ENCODE measurements at regions not wholly inside any gene's neighbourhood (a gene's known extent, or its start where the extent isn't known, plus 50 kb on each side); places are given as distances from the start of the nearest gene placed in this dataset.

DNA sequence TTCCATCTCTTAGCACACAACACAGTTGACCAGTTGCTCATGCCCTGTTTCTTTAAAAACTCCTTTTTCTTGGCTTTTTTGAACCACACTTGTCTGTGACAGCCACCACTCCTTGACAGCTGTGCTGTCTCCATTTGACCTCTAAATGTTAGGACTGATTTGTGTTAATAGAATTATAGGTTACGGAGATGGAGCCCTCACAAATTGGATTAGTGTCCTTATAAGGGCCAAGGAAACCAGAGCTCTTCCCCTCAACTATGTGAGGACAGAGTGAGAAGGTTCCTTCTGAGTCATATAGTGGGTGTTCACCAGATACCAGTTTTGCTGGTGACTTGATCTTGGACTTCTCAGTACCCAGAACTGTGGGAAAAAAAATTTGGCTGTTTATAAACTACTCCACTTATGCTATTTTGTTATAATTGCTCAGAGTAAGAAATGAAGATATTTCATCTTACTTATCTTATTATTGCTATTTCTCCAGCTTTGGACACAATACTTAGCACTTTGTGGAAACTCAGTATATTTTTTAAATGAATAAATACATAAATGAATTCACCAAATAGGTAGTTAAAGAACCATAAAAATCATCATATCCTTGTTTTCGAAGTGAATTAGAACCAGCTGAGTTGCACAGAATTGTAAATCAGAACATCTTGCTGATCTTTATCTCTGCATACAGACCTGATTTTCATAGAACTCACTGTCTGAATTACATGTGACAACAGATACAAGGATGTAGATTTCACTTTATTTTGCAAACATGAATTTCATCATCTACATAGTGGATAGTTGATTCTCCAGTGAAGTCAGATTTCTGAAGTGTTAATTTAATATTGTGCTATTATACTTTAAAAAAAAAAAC is 598.5 kb upstream of the IRAK1BP1 start:
- Histone ChIP-seq H3K4me1 (no peaks in the 10 kb centered on the region), H3K4me3 (no peak overlapping the region), H3K27me3 (no peaks in the 10 kb centered on the region), H3K9me3 (no peaks in the 10 kb centered on the region), H3K27ac (no peak overlapping the region), H3K36me3 (no peaks in the 10 kb centered on the region)
- no peak for TF ChIP-seq POLR2A (IDR thresholded peaks at IDR 0.05)
- TF ChIP-seq, protein P1, sequence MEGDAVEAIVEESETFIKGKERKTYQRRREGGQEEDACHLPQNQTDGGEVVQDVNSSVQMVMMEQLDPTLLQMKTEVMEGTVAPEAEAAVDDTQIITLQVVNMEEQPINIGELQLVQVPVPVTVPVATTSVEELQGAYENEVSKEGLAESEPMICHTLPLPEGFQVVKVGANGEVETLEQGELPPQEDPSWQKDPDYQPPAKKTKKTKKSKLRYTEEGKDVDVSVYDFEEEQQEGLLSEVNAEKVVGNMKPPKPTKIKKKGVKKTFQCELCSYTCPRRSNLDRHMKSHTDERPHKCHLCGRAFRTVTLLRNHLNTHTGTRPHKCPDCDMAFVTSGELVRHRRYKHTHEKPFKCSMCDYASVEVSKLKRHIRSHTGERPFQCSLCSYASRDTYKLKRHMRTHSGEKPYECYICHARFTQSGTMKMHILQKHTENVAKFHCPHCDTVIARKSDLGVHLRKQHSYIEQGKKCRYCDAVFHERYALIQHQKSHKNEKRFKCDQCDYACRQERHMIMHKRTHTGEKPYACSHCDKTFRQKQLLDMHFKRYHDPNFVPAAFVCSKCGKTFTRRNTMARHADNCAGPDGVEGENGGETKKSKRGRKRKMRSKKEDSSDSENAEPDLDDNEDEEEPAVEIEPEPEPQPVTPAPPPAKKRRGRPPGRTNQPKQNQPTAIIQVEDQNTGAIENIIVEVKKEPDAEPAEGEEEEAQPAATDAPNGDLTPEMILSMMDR (IDR thresholded peaks at IDR 0.05) = no peak
- intact Hi-C loops (cut with DNase I) = no loop called here
- DNase-seq = no peak
- no peak for ATAC-seq
- WGBS, 4 donors = 69 to 84% (median 74%) methylated on average over 2 of the region's 2 CpGs

DNA sequence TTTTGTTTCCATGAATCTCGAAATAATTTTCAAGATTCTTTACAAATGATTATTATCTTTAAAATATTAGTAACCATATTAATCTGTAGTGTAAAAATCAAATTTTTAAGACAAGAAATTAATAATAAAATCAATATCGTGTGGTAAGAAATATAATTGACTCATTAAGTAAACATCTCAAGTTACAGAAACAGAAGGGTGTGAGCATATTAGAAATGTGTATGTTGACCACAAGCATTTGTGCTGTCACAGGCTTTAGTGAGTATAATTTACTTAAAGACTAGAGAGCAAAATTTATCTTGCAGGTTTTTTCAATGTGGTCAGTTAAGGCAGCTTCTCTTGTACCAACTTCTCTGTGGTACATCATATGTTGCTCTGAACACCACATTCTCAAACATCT is 566.5 kb upstream of the IRAK1BP1 start:
- TF ChIP-seq POLR2A (IDR thresholded peaks at IDR 0.05) = no peak
- TF ChIP-seq, protein P1 (IDR thresholded peaks at IDR 0.05) = no peak
- no peaks in the 10 kb centered on the region for H3K36me3 ChIP-seq
- H3K4me1 ChIP-seq = no peaks in the 10 kb centered on the region
- no peak for DNase-seq
- intact Hi-C loops (cut with DNase I) = no loop called here
- no peaks in the 10 kb centered on the region for H3K27me3 ChIP-seq
- no peak overlapping the region for H3K27ac ChIP-seq
- ATAC-seq = no peak
- 54 to 68% (median 62%) methylated on average over 2 of the region's 2 CpGs for WGBS, 4 donors
- H3K9me3 ChIP-seq = peaks cover 0 to 7% (median 0%) of the 10 kb centered on the region in 12 donors
- H3K4me3 ChIP-seq = no peak overlapping the region

DNA sequence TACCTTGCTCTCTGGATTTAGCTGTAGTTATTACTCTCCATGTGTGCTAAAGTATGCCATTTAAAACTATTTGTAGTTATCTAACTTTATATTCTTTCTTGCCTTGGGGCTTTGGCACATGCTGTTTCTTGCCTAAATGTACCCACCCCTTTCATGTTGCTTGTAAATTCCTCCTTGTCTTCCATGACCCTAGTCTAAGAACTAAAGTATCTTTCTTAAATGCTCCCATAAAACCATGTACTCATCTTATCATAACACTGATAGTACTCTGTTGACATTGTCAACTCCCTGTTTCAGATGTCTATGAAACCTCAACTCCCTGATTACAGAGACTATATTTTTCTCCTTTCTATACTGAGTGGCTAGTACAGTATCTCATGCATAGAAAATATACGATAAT is 564.9 kb upstream of the IRAK1BP1 start:
- H3K4me1 ChIP-seq = no peaks in the 10 kb centered on the region
- H3K4me3 ChIP-seq = no peak overlapping the region
- peaks cover 0 to under 1% (median 0%) of the 10 kb centered on the region in 12 donors for H3K9me3 ChIP-seq
- no peaks in the 10 kb centered on the region for H3K36me3 ChIP-seq
- intact Hi-C loops (cut with DNase I) = no loop called here
- no peak overlapping the region for H3K27ac ChIP-seq
- ATAC-seq = no peak
- no peak for TF ChIP-seq POLR2A (IDR thresholded peaks at IDR 0.05)
- TF ChIP-seq, protein P1 (IDR thresholded peaks at IDR 0.05) = no peak
- no peaks in the 10 kb centered on the region for H3K27me3 ChIP-seq
- no peak for DNase-seq
- WGBS, 4 donors = 54 to 73% (median 69%) methylated on average over 1 of the region's 1 CpG

DNA sequence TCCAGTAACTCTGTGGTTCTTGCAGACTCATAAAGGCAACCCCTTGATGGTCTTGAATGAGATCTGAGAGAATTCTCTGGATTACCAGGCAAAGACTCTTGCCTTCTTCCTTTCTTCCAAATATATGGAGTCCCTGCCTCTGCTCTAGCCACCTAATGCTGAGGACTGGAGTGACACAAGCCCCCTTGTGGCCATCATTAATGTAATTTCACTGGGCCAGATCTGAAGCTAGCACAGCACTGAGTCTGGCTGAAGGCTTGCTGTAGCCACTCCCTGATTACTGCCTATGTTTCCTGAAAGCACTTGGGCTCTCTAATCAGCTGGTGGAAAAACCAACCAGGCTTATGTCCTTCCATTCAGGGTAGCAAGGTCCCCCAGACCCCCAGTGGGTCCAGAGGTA is 559.3 kb upstream of the IRAK1BP1 start:
- no peak for TF ChIP-seq POLR2A (IDR thresholded peaks at IDR 0.05)
- TF ChIP-seq, protein P1 (IDR thresholded peaks at IDR 0.05) = no peak
- Histone ChIP-seq H3K36me3 (no peaks in the 10 kb centered on the region), H3K4me1 (no peaks in the 10 kb centered on the region), H3K9me3 (peaks cover 0 to 3% (median 0%) of the 10 kb centered on the region in 12 donors), H3K4me3 (no peak overlapping the region), H3K27ac (no peak overlapping the region), H3K27me3 (no peaks in the 10 kb centered on the region)
- ATAC-seq (no peak), DNase-seq (no peak)
- intact Hi-C loops (cut with DNase I) = no loop called here
